Germinal center (tissue), 1 donor: ENCODE measurements at regions not wholly inside any gene's neighbourhood (a gene's known extent, or its start where the extent isn't known, plus 50 kb on each side); places are given as distances from the start of the nearest gene placed in this dataset.

Experiments
- DNase-seq: peaks from one replicate; pipeline ENCODE4 v3.0.0; 2012; ENCODE audit warnings: mixed read lengths, low spot score

GRCh38 chrX:120021927-120022326 is 55.6 kb downstream of the RHOXF2B start:
- no peak for DNase-seq

- no peak for DNase-seq
Measured at GRCh38 chrX:120020305-120020704, 57.2 kb downstream of the RHOXF2B start.

GRCh38 chrX:120016068-120016441 is 61.4 kb downstream of the RHOXF2B start:
- DNase-seq, result no peak

GRCh38 chrX:120015145-120016067 is 62.1 kb downstream of the RHOXF2B start:
- DNase-seq, result no peak

GRCh38 chrX:120014354-120015130 is 62.9 kb downstream of the RHOXF2B start:
- no peak for DNase-seq

GRCh38 chrX:120001787-120002186 is 58.2 kb upstream of the NKAP start:
- no peak for DNase-seq

GRCh38 chrX:120000490-120001246 is 57.1 kb upstream of the NKAP start:
- no peak for DNase-seq

GRCh38 chrX:119999087-119999634 is 55.6 kb upstream of the NKAP start:
- no peak for DNase-seq

GRCh38 chrX:119997570-119997969 is 54.0 kb upstream of the NKAP start:
- DNase-seq, result peak; percentile 24

GRCh38 chrX:119996600-119997524 is 53.3 kb upstream of the NKAP start:
- DNase-seq, result no peak

GRCh38 chrX:119996069-119996468 is 52.5 kb upstream of the NKAP start:
- no peak for DNase-seq
